Stimulated activated CD4-positive, alpha-beta T cell treated with anti-CD3 and anti-CD28 coated beads, Interleukin-1b, Interleukin-23, amount 100 ng/mL, for 4 hours (primary cell): ENCODE measurements at regions not wholly inside any gene's neighbourhood (a gene's known extent, or its start where the extent isn't known, plus 50 kb on each side); places are given as distances from the start of the nearest gene placed in this dataset.
A peak's percentile ranks its signal among the peaks of the same experiment; 100 is the strongest.
"Not testable (repeated sequence)": the region's sequence is repeated elsewhere in the genome, so short reads cannot be mapped to it uniquely, and the experiment has no call there.

ENCODE experiments used
- DNase-seq, 2 donors: peaks; one replicate each; pipeline ENCODE4 v3.0.0-alpha.2; 2020; ENCODE audit warnings: low read depth in 2 of 2

GRCh38 chr7:131961054-131961680, 404.7 kb upstream of the PODXL start:
- DNase-seq, result no peak

GRCh38 chr7:131959106-131959812, 402.8 kb upstream of the PODXL start:
- no peak for DNase-seq

GRCh38 chr7:131957338-131958020, 401.1 kb upstream of the PODXL start:
- DNase-seq, result no peak

GRCh38 chr7:131956864-131957263, 400.4 kb upstream of the PODXL start:
- no peak for DNase-seq

DNA sequence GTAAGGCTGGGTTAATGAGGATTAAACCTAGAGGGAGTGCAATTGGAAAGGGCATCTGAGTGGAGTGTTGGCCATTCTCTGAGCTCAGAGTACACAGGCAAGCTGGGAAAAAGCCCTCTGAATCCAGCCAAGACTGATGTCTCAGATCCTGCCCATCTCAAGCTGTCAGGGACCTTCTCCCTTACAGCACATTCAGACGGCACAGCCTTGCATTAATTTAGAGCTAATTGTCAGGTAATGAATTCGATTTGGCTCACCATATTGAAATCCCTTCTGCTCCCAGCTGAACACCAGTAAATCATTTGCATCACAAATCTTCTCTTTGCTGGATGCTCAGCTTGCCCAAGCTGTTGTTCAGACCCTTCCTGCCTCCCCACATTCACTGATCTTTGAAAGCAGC, 399.3 kb upstream of the PODXL start:
- no peak for DNase-seq

DNA sequence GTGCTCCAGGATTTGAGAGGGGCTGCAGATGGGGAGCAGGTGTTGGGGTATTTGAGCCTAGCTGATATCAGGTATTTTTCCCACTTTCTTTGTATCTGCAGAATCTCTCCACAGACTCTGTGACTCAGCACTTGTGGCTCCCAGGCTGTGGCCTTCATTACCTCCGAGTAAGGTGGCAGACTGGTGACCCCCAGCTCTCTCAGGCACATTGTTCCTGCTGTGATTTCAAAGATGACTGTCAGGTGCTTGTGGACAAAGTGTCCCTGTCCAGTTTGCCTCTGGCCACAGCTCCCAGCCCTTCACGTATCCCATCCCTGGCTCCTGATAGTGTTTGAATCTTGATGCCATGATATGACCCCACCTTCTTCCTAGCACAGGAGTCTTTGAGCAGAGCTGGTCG, 396.8 kb upstream of the PODXL start:
- DNase-seq, result no peak

DNA sequence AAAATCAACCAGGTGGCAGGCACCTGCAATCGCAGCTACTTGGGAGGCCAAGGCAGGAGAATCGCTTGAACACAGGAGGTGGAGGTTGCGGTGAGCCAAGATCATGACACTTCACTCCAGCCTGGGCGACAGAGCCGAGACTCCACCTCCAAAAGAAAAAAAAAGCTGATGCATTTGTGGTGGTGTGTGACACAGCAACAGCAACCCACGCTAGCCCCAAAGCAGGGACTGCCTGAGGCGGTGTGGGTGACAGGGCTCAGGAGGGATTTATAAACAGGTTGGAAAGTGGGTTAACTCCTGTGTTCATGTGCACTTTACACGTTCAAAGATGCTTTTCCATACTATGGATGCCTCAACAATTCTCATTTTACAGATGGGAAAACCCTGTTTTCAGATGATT, 395.9 kb upstream of the PODXL start:
- no peak for DNase-seq

DNA sequence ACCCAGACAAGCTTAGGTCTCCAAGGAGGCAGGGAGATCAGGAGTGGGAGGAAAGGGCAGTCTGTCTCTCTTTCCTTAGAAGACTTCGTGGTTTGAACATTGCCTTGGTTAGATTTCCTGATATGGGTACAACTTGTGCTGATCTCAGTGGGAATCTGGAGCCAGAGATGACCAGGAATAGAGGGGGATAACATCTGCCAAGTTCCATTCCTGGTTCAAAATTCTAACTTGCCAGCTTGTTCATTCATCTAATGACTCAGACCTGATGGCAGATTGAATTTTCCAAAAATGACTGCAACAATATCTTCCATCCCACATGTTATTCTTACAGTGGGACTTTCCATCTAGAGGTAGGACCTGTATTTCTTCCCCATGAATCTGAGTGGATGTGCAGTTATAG, 394.3 kb upstream of the PODXL start:
- no peak for DNase-seq

GRCh38 chr7:131949659-131950058, 393.2 kb upstream of the PODXL start:
- DNase-seq, result no peak

- DNase-seq, result no peak
These were observed 392.1 kb upstream of the PODXL start for GRCh38 chr7:131948434-131949053.

- no peak for DNase-seq
These were observed 391.2 kb upstream of the PODXL start for GRCh38 chr7:131947661-131948060.

DNA sequence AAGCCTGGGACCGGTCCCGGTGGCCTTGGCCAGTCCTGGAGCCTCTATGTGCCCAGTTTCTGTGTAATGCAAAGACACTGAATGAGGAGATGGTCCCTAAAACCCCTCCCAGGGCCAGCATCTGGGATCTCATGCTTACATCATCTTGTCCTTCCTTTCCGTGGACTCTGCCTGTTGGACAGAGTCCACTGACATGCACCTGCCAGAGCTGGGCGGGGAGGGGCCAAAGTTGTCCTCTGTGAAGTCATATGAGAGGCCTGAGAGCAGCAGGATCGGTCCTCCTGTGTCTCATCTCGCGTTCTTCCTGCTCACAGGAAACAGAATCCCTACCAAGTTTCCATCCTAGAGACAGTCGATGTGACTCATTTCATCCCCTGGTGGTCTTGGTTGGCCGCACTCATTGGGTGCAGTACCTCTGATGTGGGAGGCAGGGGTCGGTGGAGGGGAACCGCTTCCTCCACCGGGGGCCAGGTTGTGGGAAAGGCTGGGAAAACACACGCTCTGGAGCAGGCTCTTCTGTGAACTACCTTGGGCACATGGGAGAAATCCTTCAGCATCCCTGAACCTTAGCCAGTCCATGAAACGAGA, 389.6 kb upstream of the PODXL start:
- DNase-seq, result no peak

GRCh38 chr7:131945313-131945911, 389.0 kb upstream of the PODXL start:
- peak in 1 of 2 donors; percentile 10 for DNase-seq

DNA sequence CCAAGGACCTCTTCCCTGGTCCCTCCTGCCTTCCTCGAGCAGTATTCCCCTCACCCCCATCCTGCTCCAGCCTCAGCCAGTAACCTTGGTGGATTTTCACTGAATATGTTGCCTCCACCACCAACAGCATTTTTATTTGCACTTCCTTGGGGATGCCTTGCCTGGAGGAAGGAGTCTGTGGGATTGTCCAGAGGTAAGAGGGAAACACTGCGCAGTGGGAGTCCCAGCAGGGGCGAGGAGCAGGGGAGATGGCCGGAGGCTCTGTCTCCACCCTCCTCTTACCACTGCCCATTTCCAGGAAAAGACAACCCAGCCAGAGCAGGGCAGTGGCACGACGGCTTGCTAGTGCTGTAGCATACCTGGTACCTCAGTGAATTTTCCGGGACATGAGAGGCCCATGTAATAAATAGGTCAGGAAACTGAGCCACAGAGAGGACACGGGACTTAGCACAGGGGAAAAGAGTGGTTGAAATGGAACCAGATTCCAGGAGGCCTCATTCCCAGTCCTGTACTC, 388.2 kb upstream of the PODXL start:
- DNase-seq, result no peak

GRCh38 chr7:131943646-131944045, 387.2 kb upstream of the PODXL start:
- DNase-seq, result no peak

DNA sequence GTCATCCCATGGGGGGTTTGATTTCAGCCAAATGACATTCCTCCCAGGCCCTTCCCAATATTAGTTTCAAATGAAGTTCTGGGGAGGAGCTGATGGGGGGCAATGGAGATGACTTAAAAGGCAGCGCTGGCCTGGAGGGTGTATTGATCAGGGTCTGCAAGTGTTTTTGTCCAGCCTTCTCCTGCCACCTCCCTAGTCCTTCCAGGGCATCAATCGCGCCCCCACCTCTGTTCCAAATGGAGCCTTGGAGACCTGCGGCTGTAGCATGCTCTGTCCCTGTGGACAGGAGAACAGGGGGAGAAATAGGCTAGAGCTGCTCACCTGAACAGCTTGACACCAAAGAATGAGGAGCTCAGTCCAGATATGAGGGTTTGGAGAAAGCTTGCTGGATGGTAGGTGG, 386.8 kb upstream of the PODXL start:
- DNase-seq, result no peak

DNA sequence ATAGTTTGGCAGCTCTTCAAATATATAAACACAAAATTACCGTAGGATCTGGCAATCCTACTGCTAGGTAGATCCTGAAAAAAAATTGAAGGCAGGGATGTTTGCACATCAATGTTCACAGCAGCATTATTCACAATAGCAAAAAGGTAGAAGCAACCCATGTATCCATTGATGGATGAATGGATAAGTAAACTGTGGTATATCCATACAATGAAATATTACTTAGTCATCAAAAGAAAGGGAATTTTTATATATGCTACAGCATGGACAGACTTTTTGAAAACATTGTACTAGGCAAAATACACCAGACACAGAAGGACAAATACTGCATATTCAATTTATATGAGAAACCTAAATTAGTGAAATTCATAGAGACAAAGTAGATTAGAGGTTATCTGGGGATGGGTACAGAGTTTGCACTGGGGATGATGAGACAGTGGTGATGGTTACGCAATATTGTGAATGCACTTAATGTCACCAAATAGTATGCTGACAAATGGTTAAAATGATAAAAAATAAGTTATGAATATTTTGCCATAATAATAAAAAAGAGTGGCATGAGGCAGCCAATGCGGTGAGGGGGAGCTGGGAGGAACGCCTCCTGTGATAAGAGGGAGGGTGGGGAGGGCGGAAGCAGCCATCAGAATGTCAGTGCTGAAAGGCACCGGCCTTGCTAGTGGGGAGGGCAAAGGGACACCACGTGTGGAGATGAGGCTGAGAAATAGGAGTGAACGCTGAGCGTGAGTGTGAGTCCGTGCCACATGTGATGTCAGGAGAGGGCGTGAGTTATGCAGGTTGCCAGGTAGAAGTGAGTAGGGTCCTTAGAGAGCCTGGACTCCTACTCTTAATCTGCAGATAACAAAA, 386.1 kb upstream of the PODXL start:
- DNase-seq, result no peak

GRCh38 chr7:131941291-131941690, 384.9 kb upstream of the PODXL start:
- DNase-seq, result no peak

- DNase-seq, result no peak
These were observed 384.3 kb upstream of the PODXL start for GRCh38 chr7:131940621-131941165.

DNA sequence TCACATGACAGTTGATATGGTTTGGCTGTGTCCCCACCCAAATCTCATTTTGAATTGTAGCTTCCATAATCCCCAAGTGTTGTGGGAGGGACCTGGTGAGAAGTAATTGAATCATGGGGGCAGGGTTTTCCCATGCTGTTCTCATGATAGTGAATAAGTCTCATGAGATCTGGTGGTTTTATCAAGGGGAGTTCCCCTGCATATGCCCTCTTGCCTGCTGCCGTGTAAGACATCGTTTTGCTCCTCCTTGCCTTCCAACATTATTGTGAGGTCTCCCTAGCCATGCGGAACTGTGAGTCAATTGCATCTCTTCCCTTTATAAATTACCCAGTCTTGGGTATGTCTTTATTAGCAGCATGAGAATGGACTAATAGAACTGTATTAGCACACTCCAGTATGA, 382.4 kb upstream of the PODXL start:
- DNase-seq, result not testable (repeated sequence)
